Stimulated activated effector memory CD8-positive, alpha-beta T cell treated with anti-CD3 and anti-CD28 coated beads, Interleukin-12 subunit alpha, Interleukin-12 subunit beta, amount 100 ng/mL, for 72 hours (primary cell): ENCODE measurements at regions not wholly inside any gene's neighbourhood (a gene's known extent, or its start where the extent isn't known, plus 50 kb on each side); places are given as distances from the start of the nearest gene placed in this dataset.

Source experiments
- ATAC-seq: fragments of 150-1000 bp; cut with Tn5 transposase; 2 replicates; pipeline ENCODE4 v1.10.0; 2021
- DNase-seq, 2 donors: peaks; one replicate each; pipeline ENCODE4 v3.0.0; 2021 to 2022; ENCODE audit warnings: low spot score in 2 of 2
- H3K27ac Mint-ChIP-seq: one replicate; pipeline ENCODE4 v1.8.0; 2022; ENCODE audit warnings: mild to moderate bottlenecking, mixed read lengths
- H3K36me3 Mint-ChIP-seq: one replicate; pipeline ENCODE4 v1.8.0; 2022; ENCODE audit warnings: mild to moderate bottlenecking, mixed read lengths
- H3K4me1 Mint-ChIP-seq: one replicate; pipeline ENCODE4 v1.8.0; 2022; ENCODE audit warnings: mixed read lengths
- H3K4me3 Mint-ChIP-seq: one replicate; pipeline ENCODE4 v1.8.0; 2022; ENCODE audit warnings: mild to moderate bottlenecking, mixed read lengths
- H3K9me3 Mint-ChIP-seq: one replicate; pipeline ENCODE4 v1.8.0; 2022; ENCODE audit warnings: mixed read lengths

DNA sequence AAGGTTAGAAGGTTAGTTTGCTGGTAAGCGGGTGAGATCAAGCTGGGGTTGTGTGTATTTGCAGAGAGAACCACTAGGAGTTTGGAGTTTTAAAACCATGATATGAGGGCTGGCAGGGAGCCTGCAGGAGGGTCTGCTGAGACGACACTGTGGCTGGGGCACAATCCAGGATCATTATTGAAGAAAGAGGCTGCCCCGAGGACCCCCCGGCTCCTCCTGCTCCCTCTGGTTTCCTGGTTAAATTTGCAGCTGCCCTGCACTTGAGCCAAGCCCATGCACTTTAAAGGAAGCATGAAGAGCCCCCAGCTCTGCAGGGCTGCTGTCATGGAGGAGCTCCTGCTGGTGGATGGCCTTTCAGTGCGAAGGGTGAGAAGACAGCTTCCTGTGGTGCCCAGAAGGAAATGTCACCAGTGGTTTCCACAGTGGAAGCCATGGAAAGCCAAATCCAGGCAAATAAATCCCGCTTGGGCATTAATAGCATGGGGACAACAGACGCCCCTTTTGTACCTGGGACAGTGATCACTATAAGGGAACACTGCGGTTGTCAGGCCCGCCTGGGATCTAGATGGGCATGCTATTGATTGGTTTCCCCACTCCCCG lies 140.7 kb downstream of the NSG2 start:
- no peaks in the 10 kb centered on the region for H3K4me1 Mint-ChIP-seq
- no peaks in the 10 kb centered on the region for H3K9me3 Mint-ChIP-seq
- no peak overlapping the region for H3K27ac Mint-ChIP-seq
- ATAC-seq, result no peak
- DNase-seq, result no peak
- no peak overlapping the region for H3K4me3 Mint-ChIP-seq
- H3K36me3 Mint-ChIP-seq, result no peaks in the 10 kb centered on the region

DNA sequence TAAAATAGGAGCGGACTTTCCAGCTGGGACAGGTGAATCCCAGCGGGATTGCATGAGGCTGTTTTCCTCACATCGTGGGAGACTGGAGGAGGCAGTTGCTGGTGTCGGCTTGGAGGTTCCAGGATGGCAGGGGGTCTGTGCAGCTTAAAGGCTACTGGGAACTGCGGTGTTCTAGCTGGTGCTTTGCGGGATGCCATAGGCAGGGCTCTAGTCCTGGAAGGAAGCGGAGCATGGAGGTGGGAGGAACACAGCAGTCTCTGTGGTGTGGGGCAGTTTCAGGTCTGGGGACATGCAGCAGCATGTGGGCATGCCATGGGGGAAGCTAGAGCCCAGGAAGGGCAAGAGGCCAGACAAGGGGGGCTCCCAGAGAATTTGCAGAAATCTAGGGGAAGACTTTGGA lies 141.5 kb downstream of the NSG2 start:
- Mint-ChIP-seq H3K27ac (no peak overlapping the region), H3K4me1 (no peaks in the 10 kb centered on the region)
- ATAC-seq, result no peak

DNA sequence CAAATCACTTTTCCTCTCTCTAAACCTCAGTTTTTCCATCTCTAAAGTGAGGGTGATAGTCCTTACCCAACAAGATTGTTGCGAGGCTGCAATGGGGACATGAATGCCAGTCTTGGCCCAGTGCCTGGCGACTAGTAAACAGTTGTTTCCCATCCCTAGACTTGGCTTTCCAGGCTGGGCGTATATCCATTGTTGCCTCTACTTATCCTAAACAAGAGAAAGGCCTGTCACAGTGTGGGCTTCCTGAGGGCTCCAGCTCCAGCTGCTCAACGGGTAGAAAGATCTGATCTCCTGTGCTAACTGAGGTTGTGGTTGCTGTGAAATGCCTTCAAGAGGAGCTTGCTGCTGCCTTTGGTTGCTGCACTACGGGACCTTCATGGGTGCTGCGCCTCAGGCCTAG lies 142.0 kb downstream of the NSG2 start:
- Mint-ChIP-seq H3K27ac (no peak overlapping the region), H3K4me3 (no peak overlapping the region), H3K4me1 (no peaks in the 10 kb centered on the region), H3K36me3 (no peaks in the 10 kb centered on the region), H3K9me3 (no peaks in the 10 kb centered on the region)
- no peak for DNase-seq
- no peak for ATAC-seq

More for the DNA sequence above, 141.5 kb downstream of the NSG2 start:
- no peak for DNase-seq
- no peak overlapping the region for H3K4me3 Mint-ChIP-seq
- H3K9me3 Mint-ChIP-seq, result no peaks in the 10 kb centered on the region
- no peaks in the 10 kb centered on the region for H3K36me3 Mint-ChIP-seq

DNA sequence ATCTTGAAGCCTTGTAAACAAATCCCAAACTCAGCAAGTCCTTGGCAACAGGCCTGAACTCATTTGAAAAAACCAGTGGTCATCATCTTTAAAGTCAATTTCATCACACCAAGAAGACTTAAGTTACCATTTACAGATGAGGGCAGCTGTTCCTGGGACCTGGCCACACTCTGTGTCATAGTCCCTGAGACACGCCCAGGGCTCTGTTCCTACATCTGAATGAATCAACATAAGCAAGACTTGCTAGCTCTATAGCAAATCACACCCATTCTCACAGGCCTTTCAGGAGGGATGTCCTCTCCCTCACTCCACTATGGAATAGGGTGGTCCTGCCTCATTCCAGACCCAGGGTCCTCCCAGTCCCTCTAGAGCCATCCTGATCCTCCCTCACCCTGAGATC lies 142.8 kb downstream of the NSG2 start:
- Mint-ChIP-seq H3K4me3 (no peak overlapping the region), H3K36me3 (no peaks in the 10 kb centered on the region), H3K27ac (no peak overlapping the region), H3K4me1 (no peaks in the 10 kb centered on the region), H3K9me3 (no peaks in the 10 kb centered on the region)
- DNase-seq (no peak), ATAC-seq (no peak)

DNA sequence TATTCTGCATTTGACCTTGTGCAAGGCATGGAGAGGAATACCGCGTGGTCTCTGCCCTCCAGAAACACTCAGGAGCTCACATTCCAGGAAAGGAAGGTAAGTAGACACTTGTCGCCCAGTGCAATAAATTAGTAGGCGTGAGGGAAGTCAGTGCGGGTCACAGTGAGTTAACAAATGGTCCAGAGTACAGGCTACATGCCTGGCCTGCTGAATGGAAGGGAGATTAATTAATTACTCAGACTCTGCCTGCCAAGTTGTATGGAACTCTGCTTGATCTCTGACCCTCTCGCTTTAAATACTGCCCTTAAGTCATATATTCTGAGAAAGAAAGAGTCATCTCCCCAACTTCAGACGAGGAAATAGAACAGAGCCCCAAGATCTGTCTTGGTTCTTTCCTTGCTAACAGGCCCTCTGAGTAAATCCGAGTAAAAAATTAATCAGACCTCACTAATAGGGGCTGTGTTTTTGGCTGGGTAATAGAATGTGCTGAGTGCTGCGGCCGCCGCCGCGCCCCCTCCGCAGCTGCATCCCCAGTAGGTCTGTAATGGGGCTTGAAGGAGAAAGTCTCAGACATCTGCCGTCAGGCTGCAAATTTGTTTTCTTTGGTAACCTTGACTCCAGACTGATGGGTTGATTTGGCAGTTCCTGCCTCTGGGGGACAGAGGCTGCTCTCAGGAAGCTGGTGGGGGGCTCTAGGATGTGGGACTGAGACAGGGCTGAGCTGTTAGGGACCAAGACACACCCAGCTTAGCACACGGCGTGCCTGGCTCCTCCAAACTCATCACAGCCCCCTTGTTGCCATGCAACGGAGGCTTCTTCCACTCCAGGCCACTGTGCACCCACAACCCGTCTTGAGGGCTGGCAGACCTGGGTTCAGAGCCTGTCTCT lies 144.4 kb downstream of the NSG2 start:
- DNase-seq, result no peak
- no peaks in the 10 kb centered on the region for H3K36me3 Mint-ChIP-seq
- H3K9me3 Mint-ChIP-seq, result no peaks in the 10 kb centered on the region
- no peak for ATAC-seq
- no peaks in the 10 kb centered on the region for H3K4me1 Mint-ChIP-seq
- H3K27ac Mint-ChIP-seq, result no peak overlapping the region
- no peak overlapping the region for H3K4me3 Mint-ChIP-seq

DNA sequence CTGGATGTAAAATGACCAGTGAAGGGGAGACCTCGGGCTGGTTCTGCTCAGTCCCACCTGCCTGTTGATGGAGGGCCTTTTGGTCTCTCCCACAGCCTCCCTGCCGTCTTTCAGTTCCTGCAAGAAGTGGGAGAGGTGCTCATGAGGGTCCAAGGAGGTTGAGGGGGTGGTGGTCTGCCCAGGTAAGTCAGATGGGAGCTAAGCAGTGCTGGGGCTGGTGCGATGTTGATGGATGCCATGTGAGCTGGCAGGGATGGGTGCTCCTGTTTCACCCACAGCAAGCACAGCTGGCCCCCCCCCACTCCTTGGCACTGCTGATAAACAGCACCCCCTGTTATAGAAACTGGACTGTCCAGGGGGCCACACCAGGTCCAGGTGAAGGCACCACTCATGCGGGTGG lies 145.6 kb downstream of the NSG2 start:
- no peaks in the 10 kb centered on the region for H3K36me3 Mint-ChIP-seq
- DNase-seq, result no peak
- H3K4me3 Mint-ChIP-seq, result no peak overlapping the region
- H3K27ac Mint-ChIP-seq, result no peak overlapping the region
- no peak for ATAC-seq
- H3K4me1 Mint-ChIP-seq, result no peaks in the 10 kb centered on the region
- no peaks in the 10 kb centered on the region for H3K9me3 Mint-ChIP-seq

DNA sequence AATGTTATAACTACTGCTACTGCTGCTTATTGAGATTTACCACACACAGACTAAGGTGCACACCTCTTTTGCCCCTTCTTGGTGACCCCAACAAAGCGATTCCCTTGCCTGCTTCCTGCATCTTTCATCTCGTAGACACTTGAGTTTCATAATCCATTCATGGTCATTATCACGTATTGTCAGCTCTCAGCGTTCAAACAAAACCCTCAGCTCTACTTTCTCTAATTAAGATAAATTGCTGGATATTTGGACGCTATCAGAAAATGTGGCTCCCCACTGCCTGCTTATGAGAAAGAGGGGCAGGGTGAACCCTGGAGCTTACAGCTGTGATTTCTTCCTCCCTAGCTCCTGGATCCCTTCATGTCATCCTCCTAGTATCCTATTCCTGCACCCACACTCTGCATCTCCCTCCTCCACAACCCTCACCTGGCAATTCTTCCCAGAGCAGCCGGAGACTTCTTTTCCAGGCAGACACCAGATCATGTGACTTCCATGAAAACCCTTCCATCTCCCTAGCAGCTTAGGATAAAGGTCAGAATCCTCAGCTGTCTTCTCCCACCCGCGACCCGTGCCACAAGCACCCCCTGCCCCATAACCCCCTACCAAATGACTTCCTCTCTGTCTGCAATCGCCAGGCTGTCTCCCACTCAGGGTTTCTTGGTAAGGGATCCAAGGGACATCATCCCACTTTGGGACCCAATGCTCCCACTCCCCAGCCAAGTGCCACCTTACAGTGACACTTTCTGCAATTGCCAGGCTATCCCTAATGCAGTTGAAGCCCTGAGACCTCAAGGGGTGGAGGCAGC lies 146.5 kb downstream of the NSG2 start:
- ATAC-seq (no peak), DNase-seq (no peak)
- Mint-ChIP-seq H3K27ac (no peak overlapping the region), H3K36me3 (no peaks in the 10 kb centered on the region), H3K4me3 (no peak overlapping the region), H3K4me1 (no peaks in the 10 kb centered on the region), H3K9me3 (no peaks in the 10 kb centered on the region)

DNA sequence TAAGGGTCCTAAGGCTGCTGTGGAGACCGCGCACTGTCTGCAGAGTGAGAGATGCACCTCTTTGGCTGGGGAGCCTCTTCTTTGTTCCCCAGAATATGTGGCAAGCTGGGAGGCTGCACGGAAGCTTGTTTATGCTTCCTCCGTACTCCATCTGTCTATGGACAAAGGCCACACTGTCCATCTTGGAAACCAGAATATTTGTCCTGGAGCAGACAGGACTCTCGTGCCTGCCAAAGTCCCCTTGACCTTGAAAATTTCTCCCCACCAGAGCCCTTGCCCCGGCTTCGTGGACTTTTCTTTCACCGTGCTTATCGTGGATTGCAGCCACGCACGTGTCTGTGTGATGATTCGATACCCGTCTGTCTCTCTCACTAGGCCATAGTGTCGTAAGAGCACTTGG lies 147.4 kb downstream of the NSG2 start:
- Mint-ChIP-seq H3K27ac (no peak overlapping the region), H3K4me3 (no peak overlapping the region), H3K4me1 (no peaks in the 10 kb centered on the region), H3K36me3 (no peaks in the 10 kb centered on the region), H3K9me3 (no peaks in the 10 kb centered on the region)
- no peak for DNase-seq
- ATAC-seq, result no peak

DNA sequence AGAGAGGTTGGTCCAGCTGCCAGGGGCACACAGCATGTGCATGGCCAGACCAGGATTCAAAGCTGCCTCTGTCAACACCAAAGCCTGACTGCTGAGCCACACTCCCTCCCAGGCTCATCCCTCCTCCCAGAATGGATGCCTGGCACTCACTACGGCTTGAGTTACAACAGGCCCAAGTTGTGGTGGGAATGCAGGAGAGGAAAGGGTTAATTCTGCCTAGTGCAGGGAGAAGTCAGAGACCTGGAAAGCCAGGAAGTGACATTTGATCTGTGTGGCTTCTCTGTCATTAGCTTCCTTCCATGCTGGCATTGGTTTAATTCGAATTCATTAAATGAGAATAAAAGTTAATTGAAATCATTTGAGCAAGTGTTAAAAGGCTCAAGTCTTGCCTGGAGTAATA lies 150.0 kb downstream of the NSG2 start:
- DNase-seq (no peak), ATAC-seq (no peak)
- Mint-ChIP-seq H3K4me3 (no peak overlapping the region), H3K36me3 (no peaks in the 10 kb centered on the region), H3K9me3 (no peaks in the 10 kb centered on the region), H3K4me1 (no peaks in the 10 kb centered on the region), H3K27ac (no peak overlapping the region)

DNA sequence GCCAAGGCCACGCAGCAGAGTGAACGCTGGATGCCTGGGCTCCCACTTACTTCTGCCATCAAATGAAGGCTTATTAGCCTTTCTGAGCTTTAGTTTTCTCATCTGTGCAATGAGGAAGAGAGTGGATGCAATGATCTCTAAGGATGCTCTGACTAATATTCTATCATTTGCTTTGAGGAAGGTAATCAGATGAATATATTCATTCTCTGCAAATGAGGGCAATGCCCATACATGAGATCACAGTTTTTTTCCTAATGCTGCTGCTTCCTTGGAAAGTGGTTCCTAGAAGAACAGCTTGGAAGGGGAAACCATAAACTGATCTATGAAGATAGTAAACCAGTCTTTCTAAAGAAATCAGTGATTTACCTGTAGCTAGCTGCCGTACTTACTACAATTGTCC lies 152.4 kb downstream of the NSG2 start:
- ATAC-seq, result no peak
- Mint-ChIP-seq H3K4me1 (no peaks in the 10 kb centered on the region), H3K27ac (no peak overlapping the region), H3K4me3 (no peak overlapping the region), H3K9me3 (peaks cover 2% of the 10 kb centered on the region), H3K36me3 (no peaks in the 10 kb centered on the region)
- no peak for DNase-seq

DNA sequence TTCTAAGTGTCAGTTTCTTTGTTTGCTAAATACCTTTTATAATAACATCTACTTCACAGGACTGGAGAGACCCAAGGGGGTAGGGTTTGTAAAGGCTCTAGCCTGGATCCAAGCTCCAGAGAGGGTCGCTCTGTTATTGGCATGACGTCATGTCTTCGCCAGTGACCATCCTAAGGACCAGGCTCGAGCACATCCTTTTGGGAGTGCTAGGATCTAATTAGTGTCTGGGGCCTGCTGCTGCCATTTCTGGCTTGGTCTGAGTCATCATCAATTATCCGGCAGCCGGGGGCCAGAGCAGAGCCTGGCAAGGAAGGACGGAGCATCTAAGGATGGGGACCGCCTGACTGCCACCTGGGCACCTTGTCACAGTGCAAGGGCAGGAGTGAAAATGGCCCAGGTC lies 153.0 kb downstream of the NSG2 start:
- DNase-seq (no peak), ATAC-seq (no peak)
- H3K4me1 Mint-ChIP-seq, result no peaks in the 10 kb centered on the region
- peaks cover 2% of the 10 kb centered on the region for H3K9me3 Mint-ChIP-seq
- H3K4me3 Mint-ChIP-seq, result no peak overlapping the region
- no peak overlapping the region for H3K27ac Mint-ChIP-seq
- H3K36me3 Mint-ChIP-seq, result no peaks in the 10 kb centered on the region

DNA sequence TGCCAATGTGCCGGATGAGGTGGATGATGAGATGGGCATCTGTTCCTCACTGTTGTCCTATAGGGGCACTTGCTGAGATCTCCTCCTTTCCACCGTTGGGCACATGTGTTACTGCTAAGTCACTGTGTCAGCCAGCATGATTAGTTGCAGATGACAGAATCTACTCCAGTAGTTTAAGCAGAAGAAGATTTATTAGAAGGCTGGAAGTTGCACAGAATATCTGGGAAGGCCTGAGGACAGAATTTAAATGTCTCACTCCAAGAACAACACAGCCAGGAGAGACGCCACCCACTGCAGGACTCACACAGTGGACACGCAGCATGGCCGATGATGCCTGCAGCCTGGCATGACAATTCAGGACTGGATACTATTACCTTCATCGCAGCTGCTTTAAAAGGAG lies 157.5 kb downstream of the NSG2 start:
- Mint-ChIP-seq H3K4me3 (no peak overlapping the region), H3K4me1 (no peaks in the 10 kb centered on the region), H3K9me3 (peaks cover 2% of the 10 kb centered on the region), H3K36me3 (no peaks in the 10 kb centered on the region), H3K27ac (no peak overlapping the region)
- DNase-seq (no peak), ATAC-seq (no peak)

DNA sequence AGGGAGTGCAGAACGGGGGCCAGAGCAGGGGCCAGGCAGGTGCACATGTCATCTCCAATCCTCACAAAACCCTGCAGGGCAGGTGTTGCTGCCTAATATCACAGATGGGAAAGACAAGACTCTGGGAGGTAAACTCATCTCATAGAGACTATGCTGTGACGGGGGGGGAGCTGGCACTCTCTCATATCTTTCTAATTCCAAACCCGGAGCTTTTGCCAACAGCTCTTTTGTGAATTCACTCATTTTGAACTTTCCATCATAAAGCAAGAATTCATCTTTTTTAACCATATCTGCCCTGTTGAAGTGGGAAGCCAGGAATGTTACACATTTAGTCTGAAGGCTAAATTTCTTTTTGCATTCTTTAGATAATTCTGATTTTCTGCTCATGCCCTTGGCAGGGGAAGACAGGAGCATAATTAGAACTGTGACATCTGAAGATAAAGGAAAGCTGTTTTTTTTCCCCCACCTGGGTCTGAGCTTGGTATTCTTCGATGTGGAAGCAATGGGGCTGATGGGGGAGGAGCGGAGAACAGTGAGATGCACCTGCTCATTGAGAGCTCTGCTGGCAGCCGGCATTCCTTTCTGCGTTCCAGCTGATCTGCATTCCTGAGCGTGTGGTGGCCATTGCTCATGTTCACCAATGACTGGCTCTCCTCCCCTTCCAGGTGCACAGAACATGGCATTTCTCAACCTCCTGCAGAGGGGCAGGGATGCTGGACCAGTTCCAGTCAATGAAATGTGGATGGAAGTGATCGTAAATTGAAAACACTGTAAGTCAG lies 159.2 kb downstream of the NSG2 start:
- Mint-ChIP-seq H3K4me3 (no peak overlapping the region), H3K36me3 (no peaks in the 10 kb centered on the region), H3K27ac (no peak overlapping the region), H3K4me1 (no peaks in the 10 kb centered on the region), H3K9me3 (peaks cover 2% of the 10 kb centered on the region)
- DNase-seq (no peak), ATAC-seq (no peak)

DNA sequence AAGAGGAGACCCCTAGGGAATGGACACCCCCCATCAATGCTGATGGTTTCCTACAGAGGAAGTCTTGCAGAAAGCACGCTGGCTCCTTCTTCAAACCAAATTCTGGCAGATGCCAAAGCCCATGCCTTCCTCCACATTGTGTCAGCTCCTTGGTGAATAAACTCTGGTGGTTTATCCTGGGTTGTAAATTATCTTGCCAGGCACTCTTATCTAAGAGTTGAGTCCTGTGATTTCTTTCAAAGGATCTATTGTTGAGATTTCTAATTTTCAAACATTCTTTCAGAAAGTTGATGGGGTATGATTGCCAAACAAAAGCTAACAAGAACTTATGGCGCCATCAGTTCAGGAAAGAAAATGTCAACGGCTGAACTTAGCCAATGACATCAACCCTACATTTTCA lies 160.4 kb downstream of the NSG2 start:
- ATAC-seq, result no peak
- H3K27ac Mint-ChIP-seq, result no peak overlapping the region
- H3K4me3 Mint-ChIP-seq, result no peak overlapping the region
- no peaks in the 10 kb centered on the region for H3K4me1 Mint-ChIP-seq
- H3K36me3 Mint-ChIP-seq, result no peaks in the 10 kb centered on the region
- peaks cover 2% of the 10 kb centered on the region for H3K9me3 Mint-ChIP-seq
- no peak for DNase-seq

DNA sequence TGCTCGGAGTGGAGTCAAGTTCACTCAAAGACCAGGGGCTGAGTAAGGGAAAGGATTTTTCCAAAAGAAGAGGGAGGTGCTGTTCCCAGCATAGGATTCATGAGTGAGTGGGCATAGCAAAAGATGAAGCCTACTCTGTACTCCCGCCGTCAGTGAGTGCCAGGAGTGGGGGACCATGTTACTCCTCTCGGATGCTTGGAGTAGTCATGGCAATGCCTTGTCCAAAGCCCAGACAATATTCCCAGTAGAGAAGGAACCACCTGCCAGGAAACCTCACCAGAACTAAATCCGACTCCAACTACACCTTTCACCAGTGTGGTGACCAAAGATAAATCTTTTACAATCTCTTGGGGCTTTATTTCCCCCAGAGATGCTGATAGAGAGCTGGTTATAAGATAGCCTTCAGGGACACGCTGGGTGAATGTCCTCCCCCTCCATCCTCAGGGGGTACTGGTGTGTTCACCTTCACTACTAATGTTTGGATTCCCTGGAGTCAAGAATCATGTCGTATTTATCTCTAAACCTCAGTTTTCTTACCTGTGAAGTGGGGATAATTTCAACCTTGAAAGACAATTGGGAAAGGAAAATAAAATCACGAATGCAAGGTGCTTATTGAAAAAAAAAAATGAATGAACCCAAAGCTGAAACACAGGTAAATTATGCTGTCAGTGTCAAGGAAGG lies 165.2 kb downstream of the NSG2 start:
- ATAC-seq (no peak), DNase-seq (no peak)
- Mint-ChIP-seq H3K4me1 (no peaks in the 10 kb centered on the region), H3K27ac (no peak overlapping the region), H3K36me3 (no peaks in the 10 kb centered on the region), H3K4me3 (no peak overlapping the region), H3K9me3 (no peaks in the 10 kb centered on the region)
